ENCODE measurements at regions not wholly inside any gene's neighbourhood (a gene's known extent, or its start where the extent isn't known, plus 50 kb on each side); places are given as distances from the start of the nearest gene placed in this dataset.

DNA sequence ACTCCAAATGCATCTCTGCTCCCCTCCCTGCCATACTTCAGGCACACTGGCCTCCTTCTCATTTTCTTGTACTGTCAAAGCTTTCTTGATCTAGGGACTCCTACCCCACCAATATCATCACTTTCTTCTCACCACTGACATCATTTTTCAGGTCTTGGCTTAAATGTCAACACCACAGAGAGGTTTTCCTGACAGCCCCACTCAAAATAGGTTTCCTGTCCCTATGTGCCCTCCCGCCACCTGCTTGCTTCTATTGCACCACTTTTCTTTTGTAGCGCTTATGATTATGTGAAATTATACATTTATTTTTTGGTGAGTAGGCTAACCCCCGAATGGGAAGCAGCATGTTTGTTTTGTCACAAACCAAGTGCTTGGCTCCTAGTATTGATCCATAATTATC is 164.6 kb downstream of the NDFIP2 start:
- in situ Hi-C loops (cut with MboI; ENCODE audit: low sequenced_read_pairs) (no loop called here), dilution Hi-C loops (cut with HindIII; ENCODE audit: low sequenced_read_pairs, unreplicated experiment) (no loop called here), intact Hi-C loops (cut with micrococcal nuclease) (no loop called here)
- H3K14ac ChIP-seq (replicated peaks; ENCODE audit: low read depth, low read length) = no peak overlapping the region
- H2BK20ac ChIP-seq (ENCODE audit: low read depth, low read length) = no peak overlapping the region
- H2AK9ac ChIP-seq (replicated peaks; ENCODE audit: low read depth, low read length, poor library complexity) = no peak overlapping the region
- H2AK5ac ChIP-seq (ENCODE audit: low read depth, low read length) = no peak overlapping the region
- no peaks in the 10 kb centered on the region for H3K79me1 ChIP-seq (ENCODE audit: low read depth in 1 of 2, low read length in 2 of 2)
- no CpG with 5 or more reads among the region's 3 CpGs for WGBS, 2 experiments (ENCODE audit: extremely low coverage in 2 of 2, insufficient read length in 1 of 2)
- ChIA-PET CTCF (no interaction called here), POLR2A (ENCODE audit: unreplicated experiment) (no interaction called here)
- H4K20me1 ChIP-seq (ENCODE audit: insufficient read depth, low read length) = no peaks in the 10 kb centered on the region
- no peaks in the 10 kb centered on the region for H3K4me1 ChIP-seq (ENCODE audit: control insufficient read depth, insufficient read depth, low read length)
- no peak overlapping the region for H3K4me3 ChIP-seq (ENCODE audit: insufficient read depth, low read depth, low read length)
- TF ChIP-seq BHLHE40 (IDR thresholded peaks at IDR 0.05; ENCODE audit: low read depth, low read length) (no peak), SMC3 (IDR thresholded peaks at IDR 0.05; ENCODE audit: low read depth, low read length) (no peak), RCOR1 (IDR thresholded peaks at IDR 0.05; ENCODE audit: insufficient replicate concordance, low read length) (no peak), MAFK (IDR thresholded peaks at IDR 0.05; ENCODE audit: low read depth, low read length) (no peak), NFE2L2 (IDR thresholded peaks at IDR 0.05; ENCODE audit: low read depth, low read length) (no peak), CHD1 (IDR thresholded peaks at IDR 0.05; ENCODE audit: low read depth, low read length) (no peak), MXI1 (IDR thresholded peaks at IDR 0.05; ENCODE audit: borderline replicate concordance, low read depth, low read length) (no peak), MAZ (IDR thresholded peaks at IDR 0.05; ENCODE audit: borderline replicate concordance, low read depth, low read length) (no peak), FOS (IDR thresholded peaks at IDR 0.05; ENCODE audit: low read depth, low read length) (no peak), RAD21 (IDR thresholded peaks at IDR 0.05; ENCODE audit: low read length) (no peak), CEBPB (IDR thresholded peaks at IDR 0.05; ENCODE audit: low read depth, low read length) (no peak), POLR2A (IDR thresholded peaks at IDR 0.05; ENCODE audit: low read depth, low read length) (no peak)
- TF ChIP-seq, protein P1, sequence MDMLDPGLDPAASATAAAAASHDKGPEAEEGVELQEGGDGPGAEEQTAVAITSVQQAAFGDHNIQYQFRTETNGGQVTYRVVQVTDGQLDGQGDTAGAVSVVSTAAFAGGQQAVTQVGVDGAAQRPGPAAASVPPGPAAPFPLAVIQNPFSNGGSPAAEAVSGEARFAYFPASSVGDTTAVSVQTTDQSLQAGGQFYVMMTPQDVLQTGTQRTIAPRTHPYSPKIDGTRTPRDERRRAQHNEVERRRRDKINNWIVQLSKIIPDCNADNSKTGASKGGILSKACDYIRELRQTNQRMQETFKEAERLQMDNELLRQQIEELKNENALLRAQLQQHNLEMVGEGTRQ (IDR thresholded peaks at IDR 0.05; ENCODE audit: low read depth, low read length) = no peak
- TF ChIP-seq, protein P2, sequence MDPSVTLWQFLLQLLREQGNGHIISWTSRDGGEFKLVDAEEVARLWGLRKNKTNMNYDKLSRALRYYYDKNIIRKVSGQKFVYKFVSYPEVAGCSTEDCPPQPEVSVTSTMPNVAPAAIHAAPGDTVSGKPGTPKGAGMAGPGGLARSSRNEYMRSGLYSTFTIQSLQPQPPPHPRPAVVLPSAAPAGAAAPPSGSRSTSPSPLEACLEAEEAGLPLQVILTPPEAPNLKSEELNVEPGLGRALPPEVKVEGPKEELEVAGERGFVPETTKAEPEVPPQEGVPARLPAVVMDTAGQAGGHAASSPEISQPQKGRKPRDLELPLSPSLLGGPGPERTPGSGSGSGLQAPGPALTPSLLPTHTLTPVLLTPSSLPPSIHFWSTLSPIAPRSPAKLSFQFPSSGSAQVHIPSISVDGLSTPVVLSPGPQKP (IDR thresholded peaks at IDR 0.05; ENCODE audit: borderline replicate concordance, low read depth, low read length) = no peak
- TF ChIP-seq, protein P3, sequence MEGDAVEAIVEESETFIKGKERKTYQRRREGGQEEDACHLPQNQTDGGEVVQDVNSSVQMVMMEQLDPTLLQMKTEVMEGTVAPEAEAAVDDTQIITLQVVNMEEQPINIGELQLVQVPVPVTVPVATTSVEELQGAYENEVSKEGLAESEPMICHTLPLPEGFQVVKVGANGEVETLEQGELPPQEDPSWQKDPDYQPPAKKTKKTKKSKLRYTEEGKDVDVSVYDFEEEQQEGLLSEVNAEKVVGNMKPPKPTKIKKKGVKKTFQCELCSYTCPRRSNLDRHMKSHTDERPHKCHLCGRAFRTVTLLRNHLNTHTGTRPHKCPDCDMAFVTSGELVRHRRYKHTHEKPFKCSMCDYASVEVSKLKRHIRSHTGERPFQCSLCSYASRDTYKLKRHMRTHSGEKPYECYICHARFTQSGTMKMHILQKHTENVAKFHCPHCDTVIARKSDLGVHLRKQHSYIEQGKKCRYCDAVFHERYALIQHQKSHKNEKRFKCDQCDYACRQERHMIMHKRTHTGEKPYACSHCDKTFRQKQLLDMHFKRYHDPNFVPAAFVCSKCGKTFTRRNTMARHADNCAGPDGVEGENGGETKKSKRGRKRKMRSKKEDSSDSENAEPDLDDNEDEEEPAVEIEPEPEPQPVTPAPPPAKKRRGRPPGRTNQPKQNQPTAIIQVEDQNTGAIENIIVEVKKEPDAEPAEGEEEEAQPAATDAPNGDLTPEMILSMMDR (conservative IDR thresholded peaks at IDR 0.05; ENCODE audit: low read depth, low read length) = no peak
- no peak overlapping the region for H3K27ac ChIP-seq (ENCODE audit: insufficient read depth, low read length)
- no peak overlapping the region for H2AFZ ChIP-seq (replicated peaks; ENCODE audit: low read length, poor library complexity)
- no peaks in the 10 kb centered on the region for H3K9me3 ChIP-seq (ENCODE audit: control insufficient read depth, insufficient read depth, low read length)
- no peak overlapping the region for H2BK5ac ChIP-seq (ENCODE audit: low read depth, low read length, poor library complexity, severe bottlenecking)
- H2BK15ac ChIP-seq (ENCODE audit: low read depth, low read length) = no peak overlapping the region
- H3K4me2 ChIP-seq (ENCODE audit: low read depth, low read length) = no peak overlapping the region
- H3K23ac ChIP-seq (ENCODE audit: low read depth, low read length) = no peak overlapping the region
- no TSS peak for BruUV-seq (replicated peaks)
- no peak overlapping the region for H3K4ac ChIP-seq (ENCODE audit: low read depth, low read length)
- no peak overlapping the region for H4K91ac ChIP-seq (ENCODE audit: insufficient read depth, low read depth, low read length)
- no peak overlapping the region for H3K56ac ChIP-seq (ENCODE audit: extremely low read depth, insufficient read depth, low read length)
- H4K8ac ChIP-seq (ENCODE audit: low read depth in 2 of 2, low read length in 2 of 2) = no peak overlapping the region
- no peaks in the 10 kb centered on the region for H3K36me3 ChIP-seq (ENCODE audit: control insufficient read depth, insufficient read depth, low read length)
- H3K27me3 ChIP-seq (ENCODE audit: control insufficient read depth, insufficient read depth, low read length) = peaks cover 3% of the 10 kb centered on the region; the same call in 1 of the 2 replicates
- H4K5ac ChIP-seq (ENCODE audit: low read depth, low read length) = no peak overlapping the region
- ATAC-seq (ENCODE audit: low read depth) (no peak), DNase-seq (no peak)
- H3K9ac ChIP-seq (ENCODE audit: low read depth, low read length) = no peak overlapping the region
- H3K18ac ChIP-seq (ENCODE audit: low read depth, low read length) = no peak overlapping the region
- no peaks in the 10 kb centered on the region for H3K9me1 ChIP-seq (ENCODE audit: insufficient read depth, low read length)
- H2BK120ac ChIP-seq (ENCODE audit: low read depth, low read length) = no peak overlapping the region

Data from IMR-90 (cell line).